Stimulated activated naive CD8-positive, alpha-beta T cell treated with anti-CD3 and anti-CD28 coated beads, Interleukin-15, Interleukin-2, amounts not matched to agents 100 ng/mL and 50 ng/mL, for 24 hours (primary cell): ENCODE measurements at regions not wholly inside any gene's neighbourhood (a gene's known extent, or its start where the extent isn't known, plus 50 kb on each side); places are given as distances from the start of the nearest gene placed in this dataset.
"Not testable (repeated sequence)": the region's sequence is repeated elsewhere in the genome, so short reads cannot be mapped to it uniquely, and the experiment has no call there.

Experiments
- H3K27ac Mint-ChIP-seq: one replicate; pipeline ENCODE4 v1.8.0; 2021; ENCODE audit warnings: mild to moderate bottlenecking, mixed read lengths
- H3K27me3 Mint-ChIP-seq: one replicate; pipeline ENCODE4 v1.8.0; 2021; ENCODE audit warnings: mixed read lengths
- H3K36me3 Mint-ChIP-seq: one replicate; pipeline ENCODE4 v1.8.0; 2021; ENCODE audit warnings: low read depth, mixed read lengths
- H3K4me1 Mint-ChIP-seq: one replicate; pipeline ENCODE4 v1.8.0; 2021; ENCODE audit warnings: low read depth, mixed read lengths
- H3K4me3 Mint-ChIP-seq: one replicate; pipeline ENCODE4 v1.8.0; 2021; ENCODE audit warnings: mild to moderate bottlenecking, mixed read lengths
- H3K9me3 Mint-ChIP-seq: one replicate; pipeline ENCODE4 v1.8.0; 2021; ENCODE audit warnings: mixed read lengths

- H3K4me1 Mint-ChIP-seq: peaks cover 37% of the 10 kb centered on the region
- not testable (repeated sequence) for H3K27ac Mint-ChIP-seq, H3K9me3 Mint-ChIP-seq, H3K36me3 Mint-ChIP-seq, H3K4me3 Mint-ChIP-seq, H3K27me3 Mint-ChIP-seq
Measured at GRCh38 chr1:148391323-148391722, 91.8 kb downstream of the PPIAL4G start.

GRCh38 chr1:148389027-148389339, 94.1 kb downstream of the PPIAL4G start:
- Mint-ChIP-seq H3K36me3 (no peaks in the 10 kb centered on the region), H3K27ac (peak overlapping the region; percentile 100), H3K27me3 (no peaks in the 10 kb centered on the region), H3K9me3 (no peaks in the 10 kb centered on the region), H3K4me1 (peaks cover 50% of the 10 kb centered on the region), H3K4me3 (peak overlapping the region; percentile 88)

GRCh38 chr1:148388260-148389026, 94.7 kb downstream of the PPIAL4G start:
- H3K4me3 Mint-ChIP-seq: peak overlapping the region; percentile 88
- H3K9me3 Mint-ChIP-seq: no peaks in the 10 kb centered on the region

GRCh38 chr1:148387949-148388259, 95.2 kb downstream of the PPIAL4G start:
- not testable (repeated sequence) for H3K9me3 Mint-ChIP-seq, H3K27me3 Mint-ChIP-seq, H3K36me3 Mint-ChIP-seq
- H3K4me1 Mint-ChIP-seq: peaks cover 50% of the 10 kb centered on the region
- peak overlapping the region; percentile 88 for H3K4me3 Mint-ChIP-seq
- H3K27ac Mint-ChIP-seq: peak overlapping the region; percentile 100

More at GRCh38 chr1:148388260-148389026, 94.7 kb downstream of the PPIAL4G start:
- no peaks in the 10 kb centered on the region for H3K27me3 Mint-ChIP-seq
- H3K4me1 Mint-ChIP-seq: peaks cover 50% of the 10 kb centered on the region
- peak overlapping the region; percentile 100 for H3K27ac Mint-ChIP-seq
- H3K36me3 Mint-ChIP-seq: no peaks in the 10 kb centered on the region

GRCh38 chr1:148387122-148387948, 95.8 kb downstream of the PPIAL4G start:
- not testable (repeated sequence) for H3K9me3 Mint-ChIP-seq, H3K36me3 Mint-ChIP-seq, H3K4me3 Mint-ChIP-seq, H3K27me3 Mint-ChIP-seq
- H3K27ac Mint-ChIP-seq: peak overlapping the region; percentile 43
- H3K4me1 Mint-ChIP-seq: peaks cover 50% of the 10 kb centered on the region

- H3K9me3 Mint-ChIP-seq: no peaks in the 10 kb centered on the region
- H3K27ac Mint-ChIP-seq: peak overlapping the region; percentile 28
- no peaks in the 10 kb centered on the region for H3K27me3 Mint-ChIP-seq
- peaks cover 50% of the 10 kb centered on the region for H3K4me1 Mint-ChIP-seq
- peak overlapping the region; percentile 7 for H3K4me3 Mint-ChIP-seq
- H3K36me3 Mint-ChIP-seq: no peaks in the 10 kb centered on the region
Measured at GRCh38 chr1:148386617-148387016, 96.5 kb downstream of the PPIAL4G start.

- H3K27me3 Mint-ChIP-seq, H3K27ac Mint-ChIP-seq: not testable (repeated sequence)
Measured at GRCh38 chr1:148386031-148386398, 97.1 kb downstream of the PPIAL4G start.

GRCh38 chr1:148385371-148386030, 97.6 kb downstream of the PPIAL4G start:
- Mint-ChIP-seq H3K27me3 (no peaks in the 10 kb centered on the region), H3K9me3 (no peaks in the 10 kb centered on the region), H3K27ac (peak overlapping the region; percentile 16), H3K36me3 (no peaks in the 10 kb centered on the region), H3K4me1 (peaks cover 48% of the 10 kb centered on the region), H3K4me3 (no peak overlapping the region)

More at GRCh38 chr1:148386031-148386398, 97.1 kb downstream of the PPIAL4G start:
- not testable (repeated sequence) for H3K4me3 Mint-ChIP-seq, H3K36me3 Mint-ChIP-seq, H3K9me3 Mint-ChIP-seq
- H3K4me1 Mint-ChIP-seq: peaks cover 50% of the 10 kb centered on the region

GRCh38 chr1:148383966-148384365, 99.1 kb downstream of the PPIAL4G start:
- no peak overlapping the region for H3K27ac Mint-ChIP-seq
- H3K4me1 Mint-ChIP-seq: peaks cover 37% of the 10 kb centered on the region
- H3K4me3 Mint-ChIP-seq: no peak overlapping the region
- H3K9me3 Mint-ChIP-seq: no peaks in the 10 kb centered on the region
- no peaks in the 10 kb centered on the region for H3K27me3 Mint-ChIP-seq
- H3K36me3 Mint-ChIP-seq: no peaks in the 10 kb centered on the region

GRCh38 chr1:148379697-148380096, 103.4 kb downstream of the PPIAL4G start:
- peaks cover 9% of the 10 kb centered on the region for H3K4me1 Mint-ChIP-seq
- H3K27ac Mint-ChIP-seq: no peak overlapping the region
- no peak overlapping the region for H3K4me3 Mint-ChIP-seq
- no peaks in the 10 kb centered on the region for H3K36me3 Mint-ChIP-seq
- H3K9me3 Mint-ChIP-seq: no peaks in the 10 kb centered on the region
- H3K27me3 Mint-ChIP-seq: no peaks in the 10 kb centered on the region

- Mint-ChIP-seq H3K36me3 (no peaks in the 10 kb centered on the region), H3K27me3 (no peaks in the 10 kb centered on the region), H3K4me1 (peaks cover 9% of the 10 kb centered on the region), H3K9me3 (no peaks in the 10 kb centered on the region), H3K4me3 (no peak overlapping the region), H3K27ac (no peak overlapping the region)
Measured at GRCh38 chr1:148379170-148379500, 104.0 kb downstream of the PPIAL4G start.

- H3K27ac Mint-ChIP-seq, H3K27me3 Mint-ChIP-seq, H3K4me3 Mint-ChIP-seq, H3K36me3 Mint-ChIP-seq, H3K9me3 Mint-ChIP-seq: not testable (repeated sequence)
- peaks cover 17% of the 10 kb centered on the region for H3K4me1 Mint-ChIP-seq
Measured at GRCh38 chr1:148377992-148378391, 105.1 kb downstream of the PPIAL4G start.

- H3K27ac Mint-ChIP-seq, H3K4me3 Mint-ChIP-seq, H3K36me3 Mint-ChIP-seq, H3K9me3 Mint-ChIP-seq, H3K27me3 Mint-ChIP-seq: not testable (repeated sequence)
- H3K4me1 Mint-ChIP-seq: peaks cover 27% of the 10 kb centered on the region
Measured at GRCh38 chr1:148377045-148377444, 106.1 kb downstream of the PPIAL4G start.

- no peaks in the 10 kb centered on the region for H3K27me3 Mint-ChIP-seq
- H3K4me3 Mint-ChIP-seq: peak overlapping the region; percentile 45
- H3K9me3 Mint-ChIP-seq: no peaks in the 10 kb centered on the region
- peaks cover 51% of the 10 kb centered on the region for H3K4me1 Mint-ChIP-seq
- no peaks in the 10 kb centered on the region for H3K36me3 Mint-ChIP-seq
- H3K27ac Mint-ChIP-seq: peak overlapping the region; percentile 82
Measured at GRCh38 chr1:148374101-148374500, 109.0 kb downstream of the PPIAL4G start.

- Mint-ChIP-seq H3K27me3 (no peaks in the 10 kb centered on the region), H3K27ac (peak overlapping the region; percentile 97), H3K9me3 (no peaks in the 10 kb centered on the region), H3K4me1 (peaks cover 51% of the 10 kb centered on the region), H3K4me3 (peak overlapping the region; percentile 76), H3K36me3 (no peaks in the 10 kb centered on the region)
Measured at GRCh38 chr1:148373192-148373925, 109.7 kb downstream of the PPIAL4G start.
